Osteoblast (primary cell): ENCODE measurements at regions not wholly inside any gene's neighbourhood (a gene's known extent, or its start where the extent isn't known, plus 50 kb on each side); places are given as distances from the start of the nearest gene placed in this dataset.

Source experiments
- DNase-seq: peaks from one replicate; pipeline ENCODE4 v3.0.0; 2011; ENCODE audit warnings: low spot score, mixed read lengths; ENCODE audit not compliant: insufficient read length; ENCODE audit errors: missing footprints
- H2AFZ ChIP-seq: 2 replicates; pipeline ENCODE4 v1.6.0; 2011; ENCODE audit warnings: mild to moderate bottlenecking, low read length
- H3K27ac ChIP-seq: 2 replicates; pipeline ENCODE4 v1.5.1; 2011; ENCODE audit warnings: mild to moderate bottlenecking, low read depth, low read length, moderate library complexity
- H3K27me3 ChIP-seq: 2 replicates; pipeline ENCODE4 v1.6.0; 2012; ENCODE audit warnings: mild to moderate bottlenecking, control low read depth, inconsistent platforms, low read length, moderate library complexity; ENCODE audit not compliant: insufficient read depth
- H3K36me3 ChIP-seq: 2 replicates; pipeline ENCODE4 v1.5.1; 2011; ENCODE audit warnings: mild to moderate bottlenecking, low read length, control low read depth, moderate library complexity; ENCODE audit not compliant: insufficient read depth
- H3K4me1 ChIP-seq: 2 replicates; pipeline ENCODE4 v1.5.1; 2011; ENCODE audit warnings: mild to moderate bottlenecking, low read length, control low read depth, moderate library complexity; ENCODE audit not compliant: insufficient read depth
- H3K4me2 ChIP-seq: 2 replicates; pipeline ENCODE4 v1.6.0; 2011; ENCODE audit warnings: mild to moderate bottlenecking, low read length; ENCODE audit not compliant: insufficient read depth
- H3K4me3 ChIP-seq: fragments of 200-600 bp; sonication (generic); 3 replicates; pipeline ENCODE4 v1.5.1; 2012; ENCODE audit warnings: mild to moderate bottlenecking, low read length, inconsistent platforms; ENCODE audit not compliant: insufficient read depth
- H3K79me2 ChIP-seq: 2 replicates; pipeline ENCODE4 v1.6.0; 2012; ENCODE audit warnings: mild to moderate bottlenecking, low read length, control low read depth, inconsistent platforms; ENCODE audit not compliant: insufficient read depth
- H3K9me3 ChIP-seq: 2 replicates; pipeline ENCODE4 v1.5.1; 2011; ENCODE audit warnings: low read depth, low read length, control low read depth
- H4K20me1 ChIP-seq: 2 replicates; pipeline ENCODE4 v1.6.0; 2012; ENCODE audit warnings: mild to moderate bottlenecking, low read length, control low read depth; ENCODE audit not compliant: insufficient read depth
- TF ChIP-seq, protein P1 (sequence below): IDR thresholded peaks from 2 replicates; pipeline ENCODE4 v1.5.1; 2011; ENCODE audit warnings: mild to moderate bottlenecking, low read depth, low read length, moderate library complexity; ENCODE audit errors: extremely low read depth

DNA sequence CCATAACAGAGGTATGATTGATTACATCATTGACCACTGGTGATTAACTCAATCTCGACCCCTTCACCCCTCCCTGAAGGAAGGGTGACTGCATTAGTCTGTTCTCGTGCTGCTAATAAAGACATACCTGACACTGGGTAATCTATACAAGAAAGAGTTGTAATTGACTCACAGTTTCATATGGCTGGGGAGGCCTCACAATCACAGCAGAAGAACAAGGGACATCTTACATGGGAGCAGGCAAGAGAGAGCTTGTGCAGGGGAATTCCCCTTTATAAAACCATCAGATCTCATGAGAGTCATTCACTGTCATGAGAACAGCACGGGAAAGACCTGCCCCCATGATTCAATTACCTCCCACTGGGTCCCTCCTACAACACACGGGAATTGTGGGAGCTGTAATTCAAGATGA lies 55.9 kb upstream of the TMCC3 start:
- TF ChIP-seq, protein P1, sequence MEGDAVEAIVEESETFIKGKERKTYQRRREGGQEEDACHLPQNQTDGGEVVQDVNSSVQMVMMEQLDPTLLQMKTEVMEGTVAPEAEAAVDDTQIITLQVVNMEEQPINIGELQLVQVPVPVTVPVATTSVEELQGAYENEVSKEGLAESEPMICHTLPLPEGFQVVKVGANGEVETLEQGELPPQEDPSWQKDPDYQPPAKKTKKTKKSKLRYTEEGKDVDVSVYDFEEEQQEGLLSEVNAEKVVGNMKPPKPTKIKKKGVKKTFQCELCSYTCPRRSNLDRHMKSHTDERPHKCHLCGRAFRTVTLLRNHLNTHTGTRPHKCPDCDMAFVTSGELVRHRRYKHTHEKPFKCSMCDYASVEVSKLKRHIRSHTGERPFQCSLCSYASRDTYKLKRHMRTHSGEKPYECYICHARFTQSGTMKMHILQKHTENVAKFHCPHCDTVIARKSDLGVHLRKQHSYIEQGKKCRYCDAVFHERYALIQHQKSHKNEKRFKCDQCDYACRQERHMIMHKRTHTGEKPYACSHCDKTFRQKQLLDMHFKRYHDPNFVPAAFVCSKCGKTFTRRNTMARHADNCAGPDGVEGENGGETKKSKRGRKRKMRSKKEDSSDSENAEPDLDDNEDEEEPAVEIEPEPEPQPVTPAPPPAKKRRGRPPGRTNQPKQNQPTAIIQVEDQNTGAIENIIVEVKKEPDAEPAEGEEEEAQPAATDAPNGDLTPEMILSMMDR, result no peak
- Histone ChIP-seq H3K27ac (no peak overlapping the region), H3K79me2 (no peaks in the 10 kb centered on the region), H3K4me2 (no peak overlapping the region), H3K4me3 (no peak overlapping the region), H3K36me3 (no peaks in the 10 kb centered on the region), H3K4me1 (peaks cover 7% of the 10 kb centered on the region), H4K20me1 (no peaks in the 10 kb centered on the region), H3K27me3 (peaks cover 31% of the 10 kb centered on the region), H2AFZ (no peak overlapping the region), H3K9me3 (no peaks in the 10 kb centered on the region)
- DNase-seq, result no peak

DNA sequence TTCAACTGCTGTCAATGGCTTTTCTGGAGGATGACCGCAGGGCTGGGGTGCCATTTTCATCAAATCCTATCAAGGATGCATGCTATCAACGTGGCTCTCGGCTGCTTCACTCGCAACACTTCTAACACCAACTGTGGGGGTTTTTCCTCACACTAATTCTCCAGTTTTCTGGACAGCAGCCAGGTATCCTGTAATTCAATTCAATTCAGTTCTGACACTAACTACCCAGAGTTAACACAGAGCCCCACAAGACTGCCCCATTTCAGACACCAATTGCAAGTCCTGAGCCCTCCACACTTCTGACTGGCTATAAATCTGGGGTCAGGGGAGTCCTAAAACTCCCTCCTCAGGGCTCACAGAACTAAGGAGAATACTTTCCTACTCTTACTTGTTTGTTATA lies 55.3 kb upstream of the TMCC3 start:
- Histone ChIP-seq H3K4me3 (no peak overlapping the region), H3K79me2 (no peaks in the 10 kb centered on the region), H3K4me1 (peaks cover 7% of the 10 kb centered on the region), H3K27ac (no peak overlapping the region), H4K20me1 (no peaks in the 10 kb centered on the region), H3K4me2 (no peak overlapping the region), H2AFZ (no peak overlapping the region), H3K9me3 (no peaks in the 10 kb centered on the region), H3K27me3 (peaks cover 31% of the 10 kb centered on the region), H3K36me3 (no peaks in the 10 kb centered on the region)
- DNase-seq, result no peak
- TF ChIP-seq, protein P1, result no peak

GRCh38 chr12:94704452-94705306 lies 54.3 kb upstream of the TMCC3 start:
- H3K27me3 ChIP-seq, result peaks cover 28% of the 10 kb centered on the region
- DNase-seq, result peak; percentile 79
- no peaks in the 10 kb centered on the region for H4K20me1 ChIP-seq
- H3K4me2 ChIP-seq, result no peak overlapping the region
- peaks cover 7% of the 10 kb centered on the region for H3K4me1 ChIP-seq
- H3K9me3 ChIP-seq, result no peaks in the 10 kb centered on the region
- no peak overlapping the region for H2AFZ ChIP-seq
- no peak overlapping the region for H3K27ac ChIP-seq
- H3K79me2 ChIP-seq, result no peaks in the 10 kb centered on the region
- H3K4me3 ChIP-seq, result no peak overlapping the region
- no peaks in the 10 kb centered on the region for H3K36me3 ChIP-seq
- TF ChIP-seq, protein P1, result no peak

DNA sequence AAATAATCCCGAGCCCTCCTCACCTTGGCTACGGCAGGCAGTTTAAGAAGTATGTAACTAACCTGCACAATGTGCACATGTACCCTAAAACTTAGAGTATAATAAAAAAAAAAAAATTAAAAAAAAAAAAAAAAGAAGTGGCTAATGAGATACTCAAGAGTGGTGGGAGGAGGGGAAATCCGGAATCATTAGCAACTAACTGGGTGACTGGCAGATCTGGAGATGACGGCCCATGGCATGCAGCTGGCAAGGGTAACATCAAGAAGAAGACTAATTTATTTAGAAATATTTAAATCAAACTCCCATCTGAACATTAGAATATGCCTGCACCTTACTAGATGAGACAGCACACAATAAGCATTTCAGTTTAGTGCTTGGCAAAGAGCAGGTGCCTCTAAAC lies 52.3 kb upstream of the TMCC3 start:
- H4K20me1 ChIP-seq, result no peaks in the 10 kb centered on the region
- H3K4me3 ChIP-seq, result no peak overlapping the region
- DNase-seq, result no peak
- TF ChIP-seq, protein P1, result no peak
- peaks cover 19% of the 10 kb centered on the region for H3K27me3 ChIP-seq
- peaks cover 7% of the 10 kb centered on the region for H3K4me1 ChIP-seq
- peaks cover 2% of the 10 kb centered on the region for H3K9me3 ChIP-seq
- no peak overlapping the region for H3K4me2 ChIP-seq
- H3K27ac ChIP-seq, result no peak overlapping the region
- no peaks in the 10 kb centered on the region for H3K36me3 ChIP-seq
- H3K79me2 ChIP-seq, result no peaks in the 10 kb centered on the region
- no peak overlapping the region for H2AFZ ChIP-seq
